LNCAP (cell line): ENCODE measurements at regions not wholly inside any gene's neighbourhood (a gene's known extent, or its start where the extent isn't known, plus 50 kb on each side); places are given as distances from the start of the nearest gene placed in this dataset.

Source experiments
- CTCF ChIP-seq: fragments of 450-650 bp; IDR thresholded peaks from 2 replicates; pipeline ENCODE4 v1.5.1; 2017; ENCODE audit warnings: mild to moderate bottlenecking

GRCh38 chr2:190771726-190772125 is 108.9 kb upstream of the GLS start:
- TF ChIP-seq CTCF, result no peak

DNA sequence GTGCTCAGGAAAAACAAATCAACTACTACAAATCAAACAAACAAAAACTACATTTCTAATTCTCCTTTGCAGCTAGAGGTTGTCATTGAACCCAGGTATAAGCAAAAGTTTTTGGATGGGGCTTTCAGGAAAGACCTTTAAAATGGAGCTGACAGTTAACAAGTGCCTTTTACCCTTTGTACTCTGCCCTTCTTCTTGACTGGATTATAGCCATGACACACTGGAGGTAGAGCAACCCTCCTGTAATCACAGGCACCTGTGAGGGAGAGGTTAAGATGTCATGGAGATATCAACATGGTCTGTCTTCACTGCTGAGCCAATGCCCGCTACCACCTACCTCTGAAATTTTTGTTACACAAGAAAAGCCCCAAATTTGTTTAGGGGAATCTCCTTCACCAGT is 100.0 kb upstream of the GLS start:
- TF ChIP-seq CTCF, result no peak

- peak; percentile 36; the same call in 1 of the 2 replicates for TF ChIP-seq CTCF
These were observed 98.9 kb upstream of the GLS start for GRCh38 chr2:190781604-190782198.

- no peak for TF ChIP-seq CTCF
These were observed 98.4 kb upstream of the GLS start for GRCh38 chr2:190782264-190782663.

GRCh38 chr2:190783513-190784263 is 96.9 kb upstream of the GLS start:
- TF ChIP-seq CTCF, result no peak

DNA sequence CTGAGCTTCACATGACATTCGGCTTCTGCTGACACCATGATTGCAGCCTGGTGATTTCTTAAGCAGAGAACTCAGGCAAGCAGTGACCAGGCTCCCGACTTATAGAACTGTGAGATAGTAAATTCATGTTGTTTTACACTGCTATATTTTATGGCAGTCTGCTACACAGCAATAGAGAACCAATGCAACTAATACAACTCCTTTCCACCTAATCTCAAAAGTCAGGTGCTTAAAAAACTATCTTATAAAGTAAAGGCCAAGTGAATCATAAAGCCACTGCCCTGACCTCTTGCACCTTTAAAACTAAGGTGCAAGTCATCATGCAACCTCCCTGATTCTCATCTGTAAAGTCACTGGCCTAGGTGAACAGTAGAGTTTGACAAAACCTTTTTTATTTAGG is 95.3 kb upstream of the GLS start:
- no peak for TF ChIP-seq CTCF

- no peak for TF ChIP-seq CTCF
These were observed 94.0 kb upstream of the GLS start for GRCh38 chr2:190786404-190787166.
